GM19467 (cell line): ENCODE measurements at regions not wholly inside any gene's neighbourhood (a gene's known extent, or its start where the extent isn't known, plus 50 kb on each side); places are given as distances from the start of the nearest gene placed in this dataset.
"Not testable (repeated sequence)": the region's sequence is repeated elsewhere in the genome, so short reads cannot be mapped to it uniquely, and the experiment has no call there.

Experiments
- ATAC-seq: cut with Tn5 transposase; IDR thresholded peaks from one replicate; pipeline ENCODE4 v1.9.1; 2021; ENCODE audit warnings: mild to moderate bottlenecking, moderate library complexity; ENCODE audit not compliant: unreplicated experiment

DNA sequence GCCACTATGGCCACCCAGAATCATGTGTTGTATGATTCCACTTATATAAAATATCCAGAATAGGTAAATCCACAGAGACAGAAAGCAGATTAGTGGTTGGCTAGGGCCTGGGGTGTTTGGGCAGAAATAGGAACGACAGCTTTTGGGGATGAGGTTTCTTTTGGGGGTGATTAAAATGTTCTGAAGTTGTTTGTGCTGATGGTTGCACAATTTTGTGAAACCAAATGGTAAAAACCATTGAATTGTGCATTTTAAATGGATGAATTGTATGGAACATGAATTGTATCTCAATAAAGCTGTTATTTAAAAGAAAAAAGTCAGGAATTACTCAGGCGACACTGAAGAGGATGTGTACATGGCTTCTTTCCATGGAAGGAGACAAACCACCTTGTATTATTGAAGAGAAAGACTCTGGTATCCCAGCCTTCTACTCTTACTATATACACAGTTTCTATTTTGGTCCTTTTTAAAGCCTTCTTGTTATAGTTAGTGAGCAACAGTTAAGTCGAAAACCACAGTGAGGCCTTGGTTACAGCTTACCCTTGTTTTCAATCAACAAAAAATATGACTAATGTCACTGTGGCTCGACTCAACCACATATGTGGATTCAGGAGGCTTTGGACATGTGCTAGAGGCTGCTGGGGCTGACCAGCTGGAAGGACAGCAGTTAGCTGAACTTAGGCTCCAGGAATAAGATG, 57.1 kb upstream of the KMT2E start:
- ATAC-seq: peak; percentile 78

DNA sequence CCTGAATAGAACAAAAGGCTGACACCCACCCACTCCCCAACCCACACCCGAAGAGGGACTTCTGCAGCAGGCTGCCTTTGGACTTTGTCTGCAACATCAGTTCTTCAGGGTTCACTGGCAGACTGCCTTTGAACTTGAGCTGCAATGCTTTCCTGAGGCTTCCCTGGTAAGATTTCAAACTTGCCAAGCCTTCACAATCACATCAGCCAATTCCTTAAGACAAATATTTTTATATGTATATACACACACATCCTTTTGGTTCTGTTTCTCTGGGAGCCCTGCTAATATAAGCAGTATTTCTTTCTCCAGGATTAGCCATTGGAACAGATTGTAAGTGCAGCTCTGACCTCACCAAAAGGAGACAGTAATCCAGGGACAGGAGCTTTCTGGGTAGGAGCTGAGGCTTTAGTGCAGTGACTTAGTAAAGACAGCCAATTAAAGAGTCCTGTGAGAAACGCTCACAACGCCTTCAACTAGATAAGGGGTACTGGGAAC, 55.6 kb upstream of the KMT2E start:
- ATAC-seq: no peak

DNA sequence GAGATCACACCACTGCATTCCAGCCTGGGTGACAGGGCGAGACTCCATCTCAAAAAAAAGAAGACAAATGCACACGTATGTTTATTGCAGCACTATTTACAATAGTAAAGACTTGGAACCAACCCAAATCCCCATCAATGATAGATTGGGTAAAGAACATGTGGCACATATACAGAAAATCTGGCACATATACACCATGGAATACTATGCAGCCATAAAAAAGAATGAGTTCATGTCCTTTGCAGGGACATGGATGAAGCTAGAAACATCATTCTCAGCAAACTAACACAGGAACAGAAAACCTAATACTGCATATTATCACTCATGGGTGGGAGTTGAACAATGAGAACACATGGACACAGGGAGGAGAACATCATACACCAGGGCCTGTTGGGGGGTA, 54.5 kb upstream of the KMT2E start:
- not testable (repeated sequence) for ATAC-seq

GRCh38 chr7:104960741-104961448, 53.1 kb upstream of the KMT2E start:
- peak; percentile 38 for ATAC-seq

- no peak for ATAC-seq
Observed at GRCh38 chr7:104961821-104962220, 52.2 kb upstream of the KMT2E start.

GRCh38 chr7:104962781-104963180, 51.2 kb upstream of the KMT2E start:
- no peak for ATAC-seq

DNA sequence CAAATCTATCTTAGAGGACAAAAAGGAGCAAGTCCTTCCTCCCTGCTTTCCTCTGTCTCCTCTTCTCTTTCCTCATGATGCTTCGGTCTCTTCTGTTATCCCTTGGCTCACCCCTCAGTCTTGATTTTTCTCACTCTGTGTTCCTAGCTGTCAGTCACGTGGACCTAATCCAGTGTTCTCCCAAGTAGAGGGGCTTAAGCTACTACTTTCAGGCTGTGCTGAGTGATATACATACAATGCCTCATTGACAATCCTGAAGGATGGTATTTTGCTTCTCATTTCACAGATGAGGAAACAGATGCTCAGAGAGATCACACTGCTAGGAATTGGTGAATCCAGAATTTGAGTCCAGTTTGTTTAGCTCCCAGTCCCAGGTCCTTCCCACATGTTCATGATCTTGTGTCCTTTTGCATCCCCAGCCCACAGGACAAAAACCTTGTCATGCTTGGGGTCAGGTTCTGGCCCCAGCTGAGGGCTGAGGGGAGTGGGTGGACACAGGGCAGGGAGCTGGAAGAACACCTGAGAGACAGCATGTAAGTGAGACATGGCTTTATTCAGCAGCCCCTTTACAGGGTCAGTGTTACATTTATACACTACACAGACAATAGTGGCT, 50.5 kb upstream of the KMT2E start:
- no peak for ATAC-seq

DNA sequence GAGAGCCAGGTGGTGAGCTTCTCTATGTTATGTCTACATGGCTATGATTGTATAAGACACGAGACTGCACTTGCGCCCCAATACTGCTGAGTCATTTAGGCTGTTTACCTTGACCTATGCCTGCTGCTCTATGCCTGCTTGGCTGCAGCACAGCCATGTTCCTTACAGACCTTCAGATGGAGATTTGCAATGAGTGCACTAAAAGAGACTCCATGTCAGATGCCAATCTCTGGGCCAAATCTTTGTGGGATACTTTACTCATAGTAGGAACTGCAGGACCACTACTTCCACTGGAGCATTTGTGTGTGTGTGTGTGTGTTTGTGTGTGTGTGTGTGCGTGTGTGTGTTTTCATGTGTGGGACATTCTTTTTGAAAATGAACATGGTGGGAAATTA, 50.0 kb upstream of the KMT2E start:
- ATAC-seq: no peak
